ENCODE measurements at regions not wholly inside any gene's neighbourhood (a gene's known extent, or its start where the extent isn't known, plus 50 kb on each side); places are given as distances from the start of the nearest gene placed in this dataset.
A peak's percentile ranks its signal among the peaks of the same experiment; 100 is the strongest.

DNA sequence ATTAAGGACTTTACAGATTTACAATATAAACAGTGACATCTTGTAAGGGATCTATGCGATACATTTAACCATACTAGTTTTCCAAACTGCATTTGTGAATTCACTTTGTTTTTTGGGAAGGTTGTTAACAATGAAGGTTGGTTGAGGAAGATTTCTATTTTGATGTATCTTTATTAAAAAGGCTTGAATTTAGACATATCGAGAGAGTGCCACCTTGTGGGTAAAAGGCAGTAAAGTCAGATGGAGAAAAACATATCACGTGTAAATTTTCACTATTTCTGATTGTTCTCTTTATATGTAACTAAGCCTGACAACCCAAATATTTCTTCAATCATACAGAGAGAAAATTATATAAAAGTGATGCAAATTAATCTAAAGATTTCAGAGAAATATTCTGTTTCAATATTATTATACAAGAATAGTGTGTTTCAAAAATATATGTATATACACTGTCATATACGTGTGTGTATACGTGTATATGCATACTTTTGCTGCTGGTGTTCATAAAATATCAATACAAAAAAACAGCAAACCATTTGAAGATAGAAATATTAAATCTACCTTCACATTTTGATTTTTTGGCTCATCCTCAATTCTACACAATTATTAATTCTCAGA is 988.6 kb downstream of the SORCS1 start:
- no peaks in the 10 kb centered on the region for H3K27me3 ChIP-seq (ENCODE audit: control insufficient read depth, insufficient read depth, low read length)
- DNase-seq (ENCODE audit: low read depth in 4 of 6, low spot score in 6 of 6) = peak; percentile 22 to 90 (median 34)
- H3K9me3 ChIP-seq (ENCODE audit: control insufficient read depth, insufficient read depth, low read length) = no peaks in the 10 kb centered on the region
- H3K36me3 ChIP-seq (ENCODE audit: control insufficient read depth, insufficient read depth, low read length) = no peaks in the 10 kb centered on the region
- no peak overlapping the region for H3K4me3 ChIP-seq (ENCODE audit: low read depth, low read length)
- no peaks in the 10 kb centered on the region for H3K4me1 ChIP-seq (ENCODE audit: control insufficient read depth, insufficient read depth, low read length)
- H3K27ac ChIP-seq (ENCODE audit: low read depth, low read length) = no peak overlapping the region
- no CpG with 5 or more reads among the region's 5 CpGs for WGBS (ENCODE audit: insufficient coverage)

DNA sequence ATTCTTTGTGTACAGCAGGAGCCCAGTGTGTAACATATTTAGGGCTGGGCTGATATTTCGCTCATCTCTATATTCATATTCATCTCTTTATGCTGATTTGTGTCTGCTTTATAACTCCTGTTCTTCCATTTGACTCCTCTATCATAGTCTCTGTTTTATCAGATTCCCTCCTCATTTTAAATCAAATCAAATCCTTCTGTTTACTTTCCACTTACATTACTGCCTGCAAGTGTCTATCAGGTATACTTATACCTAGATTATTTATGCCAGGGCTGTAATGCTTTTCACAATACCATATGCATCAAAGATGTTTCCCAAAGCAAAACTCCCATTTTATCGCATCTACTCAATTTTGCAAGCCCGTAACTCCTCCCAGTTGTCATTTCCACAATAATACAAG is 990.7 kb downstream of the SORCS1 start:
- no peak for DNase-seq (ENCODE audit: low read depth in 4 of 6, low spot score in 6 of 6)
- Histone ChIP-seq H3K36me3 (ENCODE audit: control insufficient read depth, insufficient read depth, low read length) (no peaks in the 10 kb centered on the region), H3K27me3 (ENCODE audit: control insufficient read depth, insufficient read depth, low read length) (no peaks in the 10 kb centered on the region), H3K9me3 (ENCODE audit: control insufficient read depth, insufficient read depth, low read length) (no peaks in the 10 kb centered on the region), H3K4me1 (ENCODE audit: control insufficient read depth, insufficient read depth, low read length) (no peaks in the 10 kb centered on the region), H3K27ac (ENCODE audit: low read depth, low read length) (no peak overlapping the region), H3K4me3 (ENCODE audit: low read depth, low read length) (no peak overlapping the region)
- WGBS (ENCODE audit: insufficient coverage) = 100% methylated on average over 1 of the region's 3 CpGs

DNA sequence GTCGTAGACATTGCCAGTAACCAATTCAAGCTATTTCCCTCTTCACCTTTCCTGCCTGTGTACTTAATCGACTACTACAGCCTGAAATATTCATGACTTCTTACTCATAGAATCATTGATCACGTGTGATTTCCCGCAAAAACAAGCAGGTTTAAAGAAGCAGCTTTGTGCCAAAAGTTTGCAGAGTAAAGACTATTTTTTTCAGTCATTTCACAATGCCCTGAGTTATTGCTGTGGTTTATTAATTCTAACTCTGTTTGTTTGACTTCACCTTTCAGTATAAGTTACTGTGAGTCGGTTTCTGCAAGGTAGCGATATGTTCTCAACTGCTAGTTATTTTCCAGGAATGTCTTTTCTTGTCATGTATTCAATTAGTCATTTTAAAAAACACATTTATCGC is 995.3 kb downstream of the SORCS1 start:
- no peak for DNase-seq (ENCODE audit: low read depth in 4 of 6, low spot score in 6 of 6)
- Histone ChIP-seq H3K36me3 (ENCODE audit: control insufficient read depth, insufficient read depth, low read length) (no peaks in the 10 kb centered on the region), H3K27ac (ENCODE audit: low read depth, low read length) (no peak overlapping the region), H3K4me1 (ENCODE audit: control insufficient read depth, insufficient read depth, low read length) (no peaks in the 10 kb centered on the region), H3K4me3 (ENCODE audit: low read depth, low read length) (no peak overlapping the region), H3K27me3 (ENCODE audit: control insufficient read depth, insufficient read depth, low read length) (no peaks in the 10 kb centered on the region), H3K9me3 (ENCODE audit: control insufficient read depth, insufficient read depth, low read length) (no peaks in the 10 kb centered on the region)
- WGBS (ENCODE audit: insufficient coverage) = 90% methylated on average over 2 of the region's 7 CpGs

DNA sequence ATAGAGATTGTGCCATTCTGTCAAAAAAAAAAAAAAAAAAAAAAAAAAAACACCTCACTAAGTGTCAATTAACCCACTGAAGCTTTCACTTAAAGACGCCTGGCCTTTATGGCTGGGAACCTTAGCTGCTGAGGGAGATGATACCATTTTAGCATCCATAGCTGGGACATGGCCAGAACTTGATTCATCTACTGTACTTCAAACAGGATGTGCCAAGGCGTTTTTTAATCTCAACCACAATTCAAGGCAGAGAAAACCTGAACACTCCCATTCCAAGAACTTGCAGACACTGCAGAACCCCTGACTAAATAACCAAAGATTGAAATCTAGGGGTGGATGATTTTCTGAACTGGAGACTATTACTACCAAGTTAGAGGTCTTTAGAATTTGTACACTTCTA is 996.6 kb downstream of the SORCS1 start:
- no peak for DNase-seq (ENCODE audit: low read depth in 4 of 6, low spot score in 6 of 6)
- no peaks in the 10 kb centered on the region for H3K27me3 ChIP-seq (ENCODE audit: control insufficient read depth, insufficient read depth, low read length)
- WGBS (ENCODE audit: insufficient coverage) = no CpG with 5 or more reads among the region's 2 CpGs
- H3K4me3 ChIP-seq (ENCODE audit: low read depth, low read length) = no peak overlapping the region
- no peaks in the 10 kb centered on the region for H3K36me3 ChIP-seq (ENCODE audit: control insufficient read depth, insufficient read depth, low read length)
- H3K27ac ChIP-seq (ENCODE audit: low read depth, low read length) = no peak overlapping the region
- H3K9me3 ChIP-seq (ENCODE audit: control insufficient read depth, insufficient read depth, low read length) = peaks cover 1% of the 10 kb centered on the region
- H3K4me1 ChIP-seq (ENCODE audit: control insufficient read depth, insufficient read depth, low read length) = no peaks in the 10 kb centered on the region

DNA sequence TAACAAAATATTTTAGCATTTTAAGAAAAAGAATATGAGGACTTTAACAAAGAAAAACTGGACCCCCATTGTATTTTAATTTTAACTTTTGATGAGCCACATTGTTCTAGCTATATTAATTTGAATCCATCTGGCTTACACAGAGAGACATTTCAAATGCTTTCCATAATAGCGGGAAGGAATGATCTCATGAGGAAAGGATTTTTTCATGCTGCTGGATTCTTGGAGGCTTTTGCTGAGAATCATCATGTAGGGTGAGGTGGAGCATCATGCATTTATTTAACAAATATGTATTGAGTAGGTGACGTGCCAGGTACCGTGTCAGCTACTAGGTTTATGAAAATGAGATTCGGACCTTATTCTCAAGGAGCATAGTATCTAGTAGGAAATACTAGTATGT is 1006.3 kb downstream of the SORCS1 start:
- H3K36me3 ChIP-seq (ENCODE audit: control insufficient read depth, insufficient read depth, low read length) = no peaks in the 10 kb centered on the region
- no peaks in the 10 kb centered on the region for H3K27me3 ChIP-seq (ENCODE audit: control insufficient read depth, insufficient read depth, low read length)
- H3K4me1 ChIP-seq (ENCODE audit: control insufficient read depth, insufficient read depth, low read length) = no peaks in the 10 kb centered on the region
- peaks cover 1% of the 10 kb centered on the region for H3K9me3 ChIP-seq (ENCODE audit: control insufficient read depth, insufficient read depth, low read length)
- no peak for DNase-seq (ENCODE audit: low read depth in 4 of 6, low spot score in 6 of 6)
- no peak overlapping the region for H3K27ac ChIP-seq (ENCODE audit: low read depth, low read length)
- no peak overlapping the region for H3K4me3 ChIP-seq (ENCODE audit: low read depth, low read length)
- WGBS (ENCODE audit: insufficient coverage) = 100% methylated on average over 1 of the region's 4 CpGs

DNA sequence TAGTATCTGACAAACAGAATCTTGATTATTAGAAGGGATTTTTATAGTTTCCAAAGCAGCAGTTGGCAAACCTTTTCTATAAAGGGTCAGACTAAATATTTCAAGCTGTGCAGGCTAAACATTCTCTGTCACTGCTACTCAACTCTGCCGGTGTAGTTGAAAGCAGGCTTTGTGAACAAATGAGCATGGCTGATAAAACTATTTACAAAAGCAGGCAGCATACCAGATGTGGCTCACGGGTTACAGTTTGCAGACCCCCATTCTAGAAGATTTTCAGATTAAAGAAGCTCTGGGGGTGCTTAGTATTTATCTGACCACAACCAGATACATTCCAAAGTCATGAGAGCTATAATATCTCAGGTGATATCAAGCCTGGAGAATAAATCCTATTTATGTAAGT is 1017.5 kb downstream of the SORCS1 start:
- Histone ChIP-seq H3K27me3 (ENCODE audit: control insufficient read depth, insufficient read depth, low read length) (no peaks in the 10 kb centered on the region), H3K4me1 (ENCODE audit: control insufficient read depth, insufficient read depth, low read length) (no peaks in the 10 kb centered on the region)
- WGBS (ENCODE audit: insufficient coverage) = 43% methylated on average over 1 of the region's 2 CpGs

DNA sequence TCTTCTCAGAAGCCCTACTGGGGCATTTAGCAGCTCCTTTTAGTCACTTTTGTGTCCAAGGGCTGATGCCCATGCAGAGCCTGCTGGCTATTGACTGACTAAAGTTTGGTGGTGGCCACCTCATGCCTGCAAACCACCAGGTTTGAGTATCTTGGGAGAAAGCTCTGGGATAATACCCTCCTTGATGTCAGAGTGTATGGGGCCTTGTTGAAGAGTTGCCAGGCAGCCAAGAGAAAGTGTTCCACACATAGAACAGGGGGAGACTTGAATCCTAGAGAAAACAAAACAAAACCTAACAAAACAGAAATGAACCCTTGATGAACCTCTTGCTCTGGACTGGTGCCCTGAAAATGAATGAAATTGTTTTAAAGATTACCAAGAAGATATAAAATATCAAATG is 1024.6 kb downstream of the SORCS1 start:
- peak in 1 of 6 donors; percentile 12 for DNase-seq (ENCODE audit: low read depth in 4 of 6, low spot score in 6 of 6)
- Histone ChIP-seq H3K27me3 (ENCODE audit: control insufficient read depth, insufficient read depth, low read length) (no peaks in the 10 kb centered on the region), H3K9me3 (ENCODE audit: control insufficient read depth, insufficient read depth, low read length) (no peaks in the 10 kb centered on the region), H3K4me1 (ENCODE audit: control insufficient read depth, insufficient read depth, low read length) (no peaks in the 10 kb centered on the region), H3K4me3 (ENCODE audit: low read depth, low read length) (no peak overlapping the region), H3K27ac (ENCODE audit: low read depth, low read length) (no peak overlapping the region), H3K36me3 (ENCODE audit: control insufficient read depth, insufficient read depth, low read length) (no peaks in the 10 kb centered on the region)

More for the DNA sequence above, 1017.5 kb downstream of the SORCS1 start:
- DNase-seq (ENCODE audit: low read depth in 4 of 6, low spot score in 6 of 6) = peak in 2 of 6 donors; percentile 43 to 47
- Histone ChIP-seq H3K36me3 (ENCODE audit: control insufficient read depth, insufficient read depth, low read length) (no peaks in the 10 kb centered on the region), H3K9me3 (ENCODE audit: control insufficient read depth, insufficient read depth, low read length) (peaks cover 3% of the 10 kb centered on the region), H3K4me3 (ENCODE audit: low read depth, low read length) (no peak overlapping the region), H3K27ac (ENCODE audit: low read depth, low read length) (no peak overlapping the region)

DNA sequence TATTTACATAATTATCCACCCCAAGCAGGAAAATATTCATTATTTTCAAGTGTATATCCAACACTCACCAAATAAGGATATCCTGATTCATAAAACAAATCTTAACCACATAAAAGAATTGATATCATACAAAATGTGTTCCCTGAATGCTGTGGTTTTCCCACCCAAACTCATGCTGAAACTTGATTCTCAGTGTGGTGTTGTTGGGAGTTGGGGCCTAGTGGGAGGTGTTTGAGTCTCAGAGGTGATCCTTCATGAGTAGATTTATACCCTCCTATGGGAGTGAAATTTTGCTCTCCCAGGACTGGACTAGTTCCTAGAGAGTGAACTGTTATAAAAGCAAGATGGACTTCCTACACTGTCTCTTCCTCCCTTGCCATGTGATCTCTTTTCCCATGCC is 1028.3 kb downstream of the SORCS1 start:
- H3K4me3 ChIP-seq (ENCODE audit: low read depth, low read length) = no peak overlapping the region
- no peaks in the 10 kb centered on the region for H3K27me3 ChIP-seq (ENCODE audit: control insufficient read depth, insufficient read depth, low read length)
- no peak for DNase-seq (ENCODE audit: low read depth in 4 of 6, low spot score in 6 of 6)

DNA sequence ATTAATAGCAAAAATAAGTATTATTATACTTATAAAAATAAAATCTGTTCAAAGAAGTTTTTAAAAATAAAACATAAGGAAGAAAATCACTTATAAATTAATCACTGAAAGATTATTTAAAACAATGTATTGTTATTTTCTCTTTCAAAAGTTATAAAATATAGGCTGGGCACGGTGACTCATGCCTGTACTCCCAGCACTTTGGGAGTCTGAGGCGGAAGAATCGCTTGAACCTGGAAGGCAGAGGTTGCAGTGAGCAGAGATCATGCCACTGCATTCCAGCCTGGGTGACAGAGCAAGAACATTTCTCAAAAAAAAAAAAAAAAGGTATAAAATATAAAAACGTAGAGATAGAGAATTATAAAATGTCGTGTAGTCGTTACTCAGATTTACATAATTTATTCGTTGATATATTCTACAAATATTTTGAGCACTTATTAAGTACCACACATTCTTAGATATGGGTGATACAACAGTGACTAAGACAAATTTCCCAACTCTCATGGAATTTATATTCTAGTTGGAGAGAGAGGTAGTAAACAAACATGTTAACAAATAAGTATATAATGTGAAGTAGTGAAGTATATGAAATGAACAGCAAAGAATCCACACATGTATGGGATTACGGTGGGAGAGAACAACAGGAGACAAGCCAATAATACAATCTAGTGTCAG is 1030.0 kb downstream of the SORCS1 start:
- Histone ChIP-seq H3K27ac (ENCODE audit: low read depth, low read length) (no peak overlapping the region), H3K4me1 (ENCODE audit: control insufficient read depth, insufficient read depth, low read length) (no peaks in the 10 kb centered on the region), H3K36me3 (ENCODE audit: control insufficient read depth, insufficient read depth, low read length) (no peaks in the 10 kb centered on the region), H3K27me3 (ENCODE audit: control insufficient read depth, insufficient read depth, low read length) (no peaks in the 10 kb centered on the region), H3K9me3 (ENCODE audit: control insufficient read depth, insufficient read depth, low read length) (no peaks in the 10 kb centered on the region), H3K4me3 (ENCODE audit: low read depth, low read length) (no peak overlapping the region)
- DNase-seq (ENCODE audit: low read depth in 4 of 6, low spot score in 6 of 6) = no peak
- WGBS (ENCODE audit: insufficient coverage) = no CpG with 5 or more reads among the region's 8 CpGs

More for the DNA sequence above, 1028.3 kb downstream of the SORCS1 start:
- Histone ChIP-seq H3K36me3 (ENCODE audit: control insufficient read depth, insufficient read depth, low read length) (no peaks in the 10 kb centered on the region), H3K9me3 (ENCODE audit: control insufficient read depth, insufficient read depth, low read length) (no peaks in the 10 kb centered on the region), H3K27ac (ENCODE audit: low read depth, low read length) (no peak overlapping the region), H3K4me1 (ENCODE audit: control insufficient read depth, insufficient read depth, low read length) (no peaks in the 10 kb centered on the region)

DNA sequence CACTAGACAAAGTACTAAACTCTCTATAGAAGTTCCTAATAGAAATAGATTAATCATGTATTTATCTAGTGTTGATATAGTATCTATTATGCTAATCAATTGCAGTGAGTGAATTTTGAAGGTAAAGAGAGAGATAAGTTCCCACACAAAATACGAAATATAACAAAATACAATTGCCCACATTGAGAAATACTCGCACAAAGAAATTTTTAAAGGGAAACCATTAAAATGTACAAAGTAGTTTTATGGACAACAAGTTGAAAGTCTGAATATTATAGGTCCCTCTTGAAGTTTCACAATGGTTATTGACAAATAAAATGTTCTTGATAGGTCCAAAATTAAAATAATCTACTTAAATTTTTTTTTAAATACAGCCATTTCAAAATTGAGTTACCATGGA is 1031.1 kb downstream of the SORCS1 start:
- H3K9me3 ChIP-seq (ENCODE audit: control insufficient read depth, insufficient read depth, low read length) = no peaks in the 10 kb centered on the region
- no CpG with 5 or more reads among the region's 2 CpGs for WGBS (ENCODE audit: insufficient coverage)
- H3K4me3 ChIP-seq (ENCODE audit: low read depth, low read length) = no peak overlapping the region
- no peak for DNase-seq (ENCODE audit: low read depth in 4 of 6, low spot score in 6 of 6)
- no peak overlapping the region for H3K27ac ChIP-seq (ENCODE audit: low read depth, low read length)
- H3K27me3 ChIP-seq (ENCODE audit: control insufficient read depth, insufficient read depth, low read length) = no peaks in the 10 kb centered on the region
- H3K4me1 ChIP-seq (ENCODE audit: control insufficient read depth, insufficient read depth, low read length) = no peaks in the 10 kb centered on the region
- H3K36me3 ChIP-seq (ENCODE audit: control insufficient read depth, insufficient read depth, low read length) = no peaks in the 10 kb centered on the region
